Gastrocnemius medialis (tissue), 4 donors: ENCODE measurements at regions not wholly inside any gene's neighbourhood (a gene's known extent, or its start where the extent isn't known, plus 50 kb on each side); places are given as distances from the start of the nearest gene placed in this dataset.

Experiments used
- ATAC-seq, 2 donors: fragments of 150-250 bp; one replicate each; pipeline ENCODE4 v1.9.1; 2016
- DNase-seq, 2 donors: peaks; one replicate each; pipeline ENCODE4 v3.0.0-alpha.2; 2019
- H3K27ac ChIP-seq, 4 donors: fragments of 200-600 bp; sonication (generic); 1 replicate in 1 of 4; 2 replicates in 3 of 4; pipeline ENCODE4 v1.5.1; 2016 to 2018; ENCODE audit warnings: mild to moderate bottlenecking in 2 of 4, moderate library complexity in 1 of 4
- H3K27me3 ChIP-seq, 3 donors: fragments of 200-600 bp; sonication (generic) in 2 of 3; 1 replicate in 1 of 3; 2 replicates in 2 of 3; pipeline versions ENCODE4 v1.5.1 to v1.6.0; 2016 to 2019; ENCODE audit warnings: mild to moderate bottlenecking in 1 of 3, moderate library complexity in 1 of 3
- H3K36me3 ChIP-seq, 2 donors: fragments of 200-600 bp; sonication (generic) in 1 of 2; one replicate each; pipeline ENCODE4 v1.5.1; 2017 to 2018
- H3K4me1 ChIP-seq, 2 donors: fragments of 200-600 bp; sonication (generic) in 1 of 2; one replicate each; pipeline ENCODE4 v1.5.1; 2016 to 2017; ENCODE audit warnings: mild to moderate bottlenecking in 2 of 2
- H3K4me3 ChIP-seq, 4 donors: fragments of 200-600 bp; sonication (generic) in 3 of 4; 1 replicate in 1 of 4; 2 replicates in 3 of 4; pipeline ENCODE4 v1.5.1; 2016 to 2019; ENCODE audit warnings: mild to moderate bottlenecking in 2 of 4
- H3K9me3 ChIP-seq, 3 donors: fragments of 200-600 bp; sonication (generic) in 2 of 3; 1 replicate in 1 of 3; 2 replicates in 2 of 3; pipeline ENCODE4 v1.5.1; 2016 to 2019
- POLR2A ChIP-seq, 2 donors: fragments of 450-650 bp; IDR thresholded peaks; one replicate each; pipeline ENCODE4 v1.6.1; 2017; ENCODE audit warnings: antibody characterized with exemption in 2 of 2, mild to moderate bottlenecking in 2 of 2, moderate library complexity in 2 of 2
- in situ Hi-C, 4 donors: fragments of 200-750 bp; cut with MboI; loops; one replicate each; pipeline versions ENCODE4 v1.15.0 to v1.8.0; 2017; ENCODE audit warnings: low sequenced_read_pairs in 4 of 4
- intact Hi-C: fragments of 100-400 bp; cut with DNase I; formaldehyde crosslinking; loops from one replicate; pipeline ENCODE4 v1.15.1; 2023; ENCODE audit warnings: low total_unique reads
- TF ChIP-seq, protein P1 (sequence below), 5 experiments: fragments of 450-650 bp in 3 of 5; fragments of 200-600 bp in 2 of 5; sonication (generic) in 2 of 5; IDR thresholded peaks in 4 of 5; conservative IDR thresholded peaks in 1 of 5; 1 replicate in 4 of 5; 2 replicates in 1 of 5; pipeline ENCODE4 v1.5.1; 2016 to 2019; ENCODE audit warnings: antibody characterized with exemption in 5 of 5, mild to moderate bottlenecking in 3 of 5, moderate library complexity in 3 of 5

DNA sequence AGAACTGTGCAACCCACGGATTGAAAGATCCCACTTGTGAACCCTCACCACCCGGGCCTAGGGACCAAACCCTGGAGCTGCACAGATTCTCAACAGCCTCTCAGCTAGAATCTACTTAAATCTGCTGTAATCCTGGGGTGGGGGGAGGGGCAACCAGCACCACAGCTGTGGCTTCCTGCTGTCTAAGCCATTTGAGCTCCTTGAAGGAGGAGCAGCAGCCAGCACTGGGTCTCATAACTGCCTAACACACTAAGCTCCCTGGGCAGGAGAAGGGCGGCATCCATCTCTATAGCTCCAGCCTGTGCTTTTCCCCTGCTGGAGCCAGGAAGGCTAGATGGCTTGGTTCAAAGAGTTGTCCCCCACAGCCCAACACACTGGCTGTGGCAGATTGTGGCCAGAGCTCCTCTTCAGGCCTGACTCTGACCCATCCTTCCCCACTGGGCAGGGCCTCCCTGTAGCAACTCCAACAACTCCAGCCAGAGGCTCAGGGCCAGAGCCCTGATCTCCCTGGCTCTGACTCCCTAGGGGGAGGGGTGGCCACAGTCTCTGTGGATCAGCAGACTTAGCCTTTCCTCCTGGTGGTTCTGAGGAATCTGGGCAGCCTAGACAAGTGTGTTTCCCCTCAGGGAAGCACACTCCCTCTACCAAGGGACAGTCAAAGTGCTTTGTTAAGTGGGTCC is 72.0 kb upstream of the C9orf72 start:
- intact Hi-C loops = no loop called here
- no peak overlapping the region for H3K4me3 ChIP-seq
- TF ChIP-seq, protein P1, sequence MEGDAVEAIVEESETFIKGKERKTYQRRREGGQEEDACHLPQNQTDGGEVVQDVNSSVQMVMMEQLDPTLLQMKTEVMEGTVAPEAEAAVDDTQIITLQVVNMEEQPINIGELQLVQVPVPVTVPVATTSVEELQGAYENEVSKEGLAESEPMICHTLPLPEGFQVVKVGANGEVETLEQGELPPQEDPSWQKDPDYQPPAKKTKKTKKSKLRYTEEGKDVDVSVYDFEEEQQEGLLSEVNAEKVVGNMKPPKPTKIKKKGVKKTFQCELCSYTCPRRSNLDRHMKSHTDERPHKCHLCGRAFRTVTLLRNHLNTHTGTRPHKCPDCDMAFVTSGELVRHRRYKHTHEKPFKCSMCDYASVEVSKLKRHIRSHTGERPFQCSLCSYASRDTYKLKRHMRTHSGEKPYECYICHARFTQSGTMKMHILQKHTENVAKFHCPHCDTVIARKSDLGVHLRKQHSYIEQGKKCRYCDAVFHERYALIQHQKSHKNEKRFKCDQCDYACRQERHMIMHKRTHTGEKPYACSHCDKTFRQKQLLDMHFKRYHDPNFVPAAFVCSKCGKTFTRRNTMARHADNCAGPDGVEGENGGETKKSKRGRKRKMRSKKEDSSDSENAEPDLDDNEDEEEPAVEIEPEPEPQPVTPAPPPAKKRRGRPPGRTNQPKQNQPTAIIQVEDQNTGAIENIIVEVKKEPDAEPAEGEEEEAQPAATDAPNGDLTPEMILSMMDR (IDR thresholded peaks at IDR 0.05 in 4 of 5, conservative IDR thresholded peaks at IDR 0.05 in 1 of 5) = no peak
- TF ChIP-seq POLR2A (IDR thresholded peaks at IDR 0.05) = no peak
- in situ Hi-C loops = no loop called here
- ATAC-seq = no peak
- H3K36me3 ChIP-seq = no peaks in the 10 kb centered on the region
- H3K4me1 ChIP-seq = no peaks in the 10 kb centered on the region
- no peak for DNase-seq
- H3K9me3 ChIP-seq = no peaks in the 10 kb centered on the region
- H3K27ac ChIP-seq = no peak overlapping the region
- H3K27me3 ChIP-seq = no peaks in the 10 kb centered on the region

DNA sequence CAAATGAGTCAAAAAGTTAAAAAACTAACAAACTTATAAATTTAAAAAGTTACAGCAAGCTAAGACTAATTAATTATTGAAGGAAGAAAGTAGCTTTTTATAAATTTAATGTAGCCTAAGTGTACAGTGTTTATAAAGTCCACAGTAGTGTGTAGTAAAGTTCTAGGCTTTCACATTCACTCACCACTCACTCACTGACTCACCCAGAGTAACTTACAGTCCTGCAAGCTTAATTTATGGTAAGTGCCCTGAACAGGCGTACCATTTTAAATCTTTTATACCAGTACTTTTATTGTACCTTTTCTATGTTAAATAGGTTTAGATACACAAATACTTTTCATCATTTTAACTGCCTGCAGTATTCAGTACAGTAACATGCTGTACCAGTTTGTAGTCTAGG is 80.0 kb upstream of the C9orf72 start:
- TF ChIP-seq, protein P1 (IDR thresholded peaks at IDR 0.05 in 4 of 5, conservative IDR thresholded peaks at IDR 0.05 in 1 of 5) = no peak
- TF ChIP-seq POLR2A (IDR thresholded peaks at IDR 0.05) = no peak
- no peaks in the 10 kb centered on the region for H3K4me1 ChIP-seq
- H3K9me3 ChIP-seq = no peaks in the 10 kb centered on the region
- no peaks in the 10 kb centered on the region for H3K27me3 ChIP-seq
- in situ Hi-C loops (no loop called here), intact Hi-C loops (no loop called here)
- no peaks in the 10 kb centered on the region for H3K36me3 ChIP-seq
- DNase-seq (no peak), ATAC-seq (no peak)
- H3K27ac ChIP-seq = no peak overlapping the region
- H3K4me3 ChIP-seq = no peak overlapping the region

DNA sequence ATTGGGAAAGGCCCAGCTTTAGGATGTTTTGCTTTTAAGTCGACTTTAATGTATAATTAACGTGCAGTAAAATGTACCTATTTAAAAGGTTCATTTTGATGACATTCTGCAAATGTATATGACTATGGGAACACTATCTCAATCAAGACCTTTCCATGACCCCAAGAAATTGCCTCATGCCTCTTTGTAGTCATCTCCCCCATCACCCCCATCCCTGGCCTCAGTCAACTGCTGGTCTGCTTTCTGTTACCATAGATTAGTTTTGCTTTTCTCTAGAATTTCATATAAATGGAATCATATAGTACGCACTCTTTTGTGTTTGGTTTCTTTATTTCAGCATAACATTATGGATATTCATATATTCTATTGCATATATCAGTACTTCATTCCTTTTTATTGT is 80.7 kb upstream of the C9orf72 start:
- intact Hi-C loops = no loop called here
- H3K4me3 ChIP-seq = no peak overlapping the region
- TF ChIP-seq, protein P1 (IDR thresholded peaks at IDR 0.05 in 4 of 5, conservative IDR thresholded peaks at IDR 0.05 in 1 of 5) = no peak
- TF ChIP-seq POLR2A (IDR thresholded peaks at IDR 0.05) = no peak

DNA sequence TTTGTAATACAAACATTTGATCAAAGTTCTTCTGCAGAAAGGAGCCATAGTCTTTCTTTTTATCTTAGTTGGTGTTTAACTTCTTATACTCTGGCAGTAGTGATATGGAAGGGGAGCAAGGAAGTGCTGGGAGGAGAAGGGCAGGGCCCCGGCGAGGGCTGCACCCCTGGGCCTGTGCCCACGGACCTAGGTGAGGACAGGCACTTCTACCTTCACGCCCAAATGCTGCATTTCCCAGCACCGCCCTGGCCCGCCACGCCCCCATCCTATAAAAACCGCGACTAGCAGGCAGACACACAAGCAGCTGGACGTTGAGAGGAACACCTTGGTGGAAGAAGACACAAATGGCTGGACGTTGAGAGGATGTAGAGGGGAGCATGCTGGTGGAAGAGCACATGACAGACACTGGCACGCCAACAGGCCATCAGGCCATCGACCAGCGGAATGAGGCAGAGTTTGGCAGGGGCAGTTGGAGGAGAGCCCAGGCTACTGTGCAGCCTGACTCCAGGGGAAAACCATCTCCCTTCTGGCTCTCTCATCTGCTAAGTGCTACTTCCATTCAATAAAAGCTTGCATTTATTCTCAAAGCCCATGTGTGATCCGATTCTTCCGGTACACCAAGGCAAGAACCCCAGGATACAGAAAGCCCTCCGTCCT is 81.5 kb upstream of the C9orf72 start:
- ATAC-seq (no peak), DNase-seq (no peak)
- H3K4me1 ChIP-seq = no peaks in the 10 kb centered on the region
- in situ Hi-C loops (no loop called here), intact Hi-C loops (no loop called here)
- H3K9me3 ChIP-seq = no peaks in the 10 kb centered on the region
- H3K27ac ChIP-seq = no peak overlapping the region
- no peak overlapping the region for H3K4me3 ChIP-seq
- TF ChIP-seq, protein P1 (IDR thresholded peaks at IDR 0.05 in 4 of 5, conservative IDR thresholded peaks at IDR 0.05 in 1 of 5) = no peak
- TF ChIP-seq POLR2A (IDR thresholded peaks at IDR 0.05) = no peak
- no peaks in the 10 kb centered on the region for H3K27me3 ChIP-seq
- H3K36me3 ChIP-seq = no peaks in the 10 kb centered on the region

More for the DNA sequence above, 80.7 kb upstream of the C9orf72 start:
- ATAC-seq (no peak), DNase-seq (no peak)
- H3K27ac ChIP-seq = no peak overlapping the region
- in situ Hi-C loops = no loop called here
- H3K9me3 ChIP-seq = no peaks in the 10 kb centered on the region
- no peaks in the 10 kb centered on the region for H3K4me1 ChIP-seq
- no peaks in the 10 kb centered on the region for H3K27me3 ChIP-seq
- H3K36me3 ChIP-seq = no peaks in the 10 kb centered on the region
